HL-60 (cell line): ENCODE measurements at regions not wholly inside any gene's neighbourhood (a gene's known extent, or its start where the extent isn't known, plus 50 kb on each side); places are given as distances from the start of the nearest gene placed in this dataset.

Source experiments
- POLR2AphosphoS5 ChIP-seq: IDR thresholded peaks from 2 replicates; pipeline ENCODE4 v1.6.1; 2012; ENCODE audit warnings: low read depth
- TF ChIP-seq, protein P1 (sequence below): IDR thresholded peaks from one replicate; pipeline ENCODE4 v1.5.1; 2011; ENCODE audit warnings: low read length, control low read depth, inconsistent platforms; ENCODE audit not compliant: insufficient read depth
- TF ChIP-seq, protein P2 (sequence below): IDR thresholded peaks from 2 replicates; pipeline ENCODE4 v1.6.1; 2012; ENCODE audit warnings: low read depth; ENCODE audit not compliant: insufficient replicate concordance

DNA sequence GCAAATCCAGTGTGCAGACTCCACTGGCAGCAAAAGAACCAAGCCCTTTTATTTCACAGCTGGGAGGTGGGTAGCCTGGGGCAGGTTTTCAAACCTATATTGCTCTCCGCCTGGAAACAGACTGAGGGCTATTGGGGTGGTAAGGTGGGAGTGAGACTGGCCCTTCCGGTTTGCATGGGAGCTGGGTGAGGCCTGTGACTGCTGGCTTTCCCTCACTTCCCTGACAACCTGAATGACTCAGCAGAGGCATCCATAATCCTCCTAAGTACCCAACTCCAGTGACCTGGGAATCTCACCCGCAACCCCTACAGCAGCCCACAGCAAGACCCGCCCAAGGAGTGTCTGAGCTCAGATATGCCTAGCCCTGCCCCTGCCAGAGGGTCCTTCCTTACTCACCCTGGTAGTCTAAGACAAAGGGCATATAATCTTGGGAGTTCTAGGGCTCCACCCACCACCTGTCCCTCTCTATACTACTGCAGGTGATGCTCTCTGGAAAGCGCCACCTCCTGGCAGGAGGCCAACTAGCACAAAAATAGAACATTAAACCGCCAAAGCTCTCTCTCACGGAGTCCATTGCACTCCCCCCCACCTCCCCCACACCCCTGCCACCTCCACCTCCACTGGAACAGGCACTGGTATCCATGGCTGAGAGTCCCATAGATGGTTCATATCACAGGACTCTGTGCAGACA, 602.0 kb upstream of the C16orf82 start:
- TF ChIP-seq, protein P1, sequence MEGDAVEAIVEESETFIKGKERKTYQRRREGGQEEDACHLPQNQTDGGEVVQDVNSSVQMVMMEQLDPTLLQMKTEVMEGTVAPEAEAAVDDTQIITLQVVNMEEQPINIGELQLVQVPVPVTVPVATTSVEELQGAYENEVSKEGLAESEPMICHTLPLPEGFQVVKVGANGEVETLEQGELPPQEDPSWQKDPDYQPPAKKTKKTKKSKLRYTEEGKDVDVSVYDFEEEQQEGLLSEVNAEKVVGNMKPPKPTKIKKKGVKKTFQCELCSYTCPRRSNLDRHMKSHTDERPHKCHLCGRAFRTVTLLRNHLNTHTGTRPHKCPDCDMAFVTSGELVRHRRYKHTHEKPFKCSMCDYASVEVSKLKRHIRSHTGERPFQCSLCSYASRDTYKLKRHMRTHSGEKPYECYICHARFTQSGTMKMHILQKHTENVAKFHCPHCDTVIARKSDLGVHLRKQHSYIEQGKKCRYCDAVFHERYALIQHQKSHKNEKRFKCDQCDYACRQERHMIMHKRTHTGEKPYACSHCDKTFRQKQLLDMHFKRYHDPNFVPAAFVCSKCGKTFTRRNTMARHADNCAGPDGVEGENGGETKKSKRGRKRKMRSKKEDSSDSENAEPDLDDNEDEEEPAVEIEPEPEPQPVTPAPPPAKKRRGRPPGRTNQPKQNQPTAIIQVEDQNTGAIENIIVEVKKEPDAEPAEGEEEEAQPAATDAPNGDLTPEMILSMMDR: no peak
- TF ChIP-seq POLR2AphosphoS5: no peak
- TF ChIP-seq, protein P2, sequence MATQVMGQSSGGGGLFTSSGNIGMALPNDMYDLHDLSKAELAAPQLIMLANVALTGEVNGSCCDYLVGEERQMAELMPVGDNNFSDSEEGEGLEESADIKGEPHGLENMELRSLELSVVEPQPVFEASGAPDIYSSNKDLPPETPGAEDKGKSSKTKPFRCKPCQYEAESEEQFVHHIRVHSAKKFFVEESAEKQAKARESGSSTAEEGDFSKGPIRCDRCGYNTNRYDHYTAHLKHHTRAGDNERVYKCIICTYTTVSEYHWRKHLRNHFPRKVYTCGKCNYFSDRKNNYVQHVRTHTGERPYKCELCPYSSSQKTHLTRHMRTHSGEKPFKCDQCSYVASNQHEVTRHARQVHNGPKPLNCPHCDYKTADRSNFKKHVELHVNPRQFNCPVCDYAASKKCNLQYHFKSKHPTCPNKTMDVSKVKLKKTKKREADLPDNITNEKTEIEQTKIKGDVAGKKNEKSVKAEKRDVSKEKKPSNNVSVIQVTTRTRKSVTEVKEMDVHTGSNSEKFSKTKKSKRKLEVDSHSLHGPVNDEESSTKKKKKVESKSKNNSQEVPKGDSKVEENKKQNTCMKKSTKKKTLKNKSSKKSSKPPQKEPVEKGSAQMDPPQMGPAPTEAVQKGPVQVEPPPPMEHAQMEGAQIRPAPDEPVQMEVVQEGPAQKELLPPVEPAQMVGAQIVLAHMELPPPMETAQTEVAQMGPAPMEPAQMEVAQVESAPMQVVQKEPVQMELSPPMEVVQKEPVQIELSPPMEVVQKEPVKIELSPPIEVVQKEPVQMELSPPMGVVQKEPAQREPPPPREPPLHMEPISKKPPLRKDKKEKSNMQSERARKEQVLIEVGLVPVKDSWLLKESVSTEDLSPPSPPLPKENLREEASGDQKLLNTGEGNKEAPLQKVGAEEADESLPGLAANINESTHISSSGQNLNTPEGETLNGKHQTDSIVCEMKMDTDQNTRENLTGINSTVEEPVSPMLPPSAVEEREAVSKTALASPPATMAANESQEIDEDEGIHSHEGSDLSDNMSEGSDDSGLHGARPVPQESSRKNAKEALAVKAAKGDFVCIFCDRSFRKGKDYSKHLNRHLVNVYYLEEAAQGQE: no peak
